Caki2 (cell line): ENCODE measurements at regions not wholly inside any gene's neighbourhood (a gene's known extent, or its start where the extent isn't known, plus 50 kb on each side); places are given as distances from the start of the nearest gene placed in this dataset.
"Not testable (repeated sequence)": the region's sequence is repeated elsewhere in the genome, so short reads cannot be mapped to it uniquely, and the experiment has no call there.

Experiments used
- DNase-seq: peaks from one replicate; pipeline ENCODE4 v3.0.0-alpha.2; 2015; ENCODE audit warnings: low read depth
- in situ Hi-C: cut with HindIII; loops from 2 replicates; pipeline ENCODE4 v1.10.0; 2016; ENCODE audit warnings: low sequenced_read_pairs, low pct_unique_long_range_greater_than_20kb, mixed read lengths

- DNase-seq, result peak; percentile 79
- in situ Hi-C loops, result no loop called here
These were observed 156.0 kb upstream of the MAST4 start for GRCh38 chr5:66440202-66440680.

- in situ Hi-C loops, result no loop called here
These were observed 154.8 kb upstream of the MAST4 start for GRCh38 chr5:66441351-66441750.

GRCh38 chr5:66442951-66443445, 153.2 kb upstream of the MAST4 start:
- DNase-seq, result no peak
- in situ Hi-C loops, result no loop called here

More at GRCh38 chr5:66441351-66441750, 154.8 kb upstream of the MAST4 start:
- DNase-seq, result no peak

- in situ Hi-C loops, result no loop called here
- DNase-seq, result no peak
These were observed 152.6 kb upstream of the MAST4 start for GRCh38 chr5:66443462-66444130.

GRCh38 chr5:66448070-66448469, 148.1 kb upstream of the MAST4 start:
- in situ Hi-C loops, DNase-seq: not testable (repeated sequence)

- in situ Hi-C loops, result no loop called here
- DNase-seq, result no peak
These were observed 146.0 kb upstream of the MAST4 start for GRCh38 chr5:66450237-66450636.

GRCh38 chr5:66450988-66451387, 145.2 kb upstream of the MAST4 start:
- in situ Hi-C loops, result no loop called here
- no peak for DNase-seq

- in situ Hi-C loops, result no loop called here
- DNase-seq, result no peak
These were observed 144.1 kb upstream of the MAST4 start for GRCh38 chr5:66452109-66452508.

GRCh38 chr5:66454186-66455078, 141.8 kb upstream of the MAST4 start:
- no peak for DNase-seq
- in situ Hi-C loops, result no loop called here

- DNase-seq, result no peak
- in situ Hi-C loops, result no loop called here
These were observed 136.5 kb upstream of the MAST4 start for GRCh38 chr5:66459728-66460127.

GRCh38 chr5:66467564-66467963, 128.6 kb upstream of the MAST4 start:
- in situ Hi-C loops, result no loop called here
- DNase-seq, result no peak

GRCh38 chr5:66469684-66470083, 126.5 kb upstream of the MAST4 start:
- in situ Hi-C loops, result no loop called here
- DNase-seq, result no peak

GRCh38 chr5:66472010-66472409, 124.2 kb upstream of the MAST4 start:
- in situ Hi-C loops, result no loop called here
- no peak for DNase-seq

GRCh38 chr5:66475731-66476130, 120.5 kb upstream of the MAST4 start:
- in situ Hi-C loops, result no loop called here
- DNase-seq, result no peak

GRCh38 chr5:66477596-66477995, 118.6 kb upstream of the MAST4 start:
- in situ Hi-C loops, result no loop called here

GRCh38 chr5:66494437-66494836, 101.8 kb upstream of the MAST4 start:
- DNase-seq, result no peak
- in situ Hi-C loops, result no loop called here

More at GRCh38 chr5:66477596-66477995, 118.6 kb upstream of the MAST4 start:
- DNase-seq, result no peak

- DNase-seq, result no peak
- in situ Hi-C loops, result no loop called here
These were observed 97.4 kb upstream of the MAST4 start for GRCh38 chr5:66498791-66499207.

GRCh38 chr5:66503203-66503789, 92.9 kb upstream of the MAST4 start:
- DNase-seq, result no peak
- in situ Hi-C loops, result no loop called here

- in situ Hi-C loops, result no loop called here
- no peak for DNase-seq
These were observed 89.1 kb upstream of the MAST4 start for GRCh38 chr5:66507106-66507505.
